H1 (cell line): ENCODE measurements at regions not wholly inside any gene's neighbourhood (a gene's known extent, or its start where the extent isn't known, plus 50 kb on each side); places are given as distances from the start of the nearest gene placed in this dataset.

Experiments
- BACH1 ChIP-seq: IDR thresholded peaks from 2 replicates; pipeline ENCODE4 v1.6.1; 2012; ENCODE audit warnings: low read length, improper control_type of control experiment
- CHD1 ChIP-seq: IDR thresholded peaks from 2 replicates; pipeline ENCODE4 v1.6.1; 2012; ENCODE audit warnings: low read depth, low read length, improper control_type of control experiment
- CHD7 ChIP-seq: fragments of 300-600 bp; sonication (generic); IDR thresholded peaks from 2 replicates; pipeline ENCODE4 v1.7.1; 2012; ENCODE audit warnings: low read length, moderate library complexity, mild to moderate bottlenecking, inconsistent platforms; ENCODE audit not compliant: insufficient replicate concordance
- EP300 ChIP-seq, 2 experiments: IDR thresholded peaks; 1 replicate in 1 of 2; 2 replicates in 1 of 2; pipeline ENCODE4 v1.6.1; 2011 to 2012; ENCODE audit warnings: low read depth in 2 of 2, low read length in 2 of 2, mild to moderate bottlenecking in 2 of 2, borderline replicate concordance in 1 of 2, inconsistent platforms in 1 of 2, moderate library complexity in 1 of 2
- SRF ChIP-seq: IDR thresholded peaks from 2 replicates; pipeline ENCODE4 v1.6.1; 2011; ENCODE audit warnings: mild to moderate bottlenecking, low read depth, low read length, moderate library complexity

GRCh38 chr4:45183905-45184304, 457.5 kb upstream of the GNPDA2 start (continued):
- TF ChIP-seq CHD7 (no peak), CHD1 (no peak), EP300 (IDR thresholded peaks at IDR 0.05; ENCODE audit: borderline replicate concordance in 1 of 2, low read depth in 2 of 2, low read length in 2 of 2) (no peak), BACH1 (no peak), SRF (no peak)
